HEK293T (cell line): ENCODE measurements at regions not wholly inside any gene's neighbourhood (a gene's known extent, or its start where the extent isn't known, plus 50 kb on each side); places are given as distances from the start of the nearest gene placed in this dataset.

Experiments used
- ARNT ChIP-seq: fragments of 450-650 bp; IDR thresholded peaks from 2 replicates; pipeline ENCODE4 v1.6.1; 2017; ENCODE audit warnings: mild to moderate bottlenecking
- ELF4 ChIP-seq: fragments of 450-650 bp; IDR thresholded peaks from 2 replicates; pipeline ENCODE4 v1.6.1; 2017; ENCODE audit warnings: antibody characterized with exemption
- SUZ12 ChIP-seq: fragments of 450-650 bp; IDR thresholded peaks from 2 replicates; pipeline ENCODE4 v1.6.1; 2016; ENCODE audit warnings: mild to moderate bottlenecking

- TF ChIP-seq ELF4, result no peak
- TF ChIP-seq SUZ12, result no peak
- TF ChIP-seq ARNT, result no peak
Measured at GRCh38 chr11:95455228-95455970, 224.4 kb upstream of the SESN3 start.
